Osteocyte (in vitro differentiated cells): ENCODE measurements at regions not wholly inside any gene's neighbourhood (a gene's known extent, or its start where the extent isn't known, plus 50 kb on each side); places are given as distances from the start of the nearest gene placed in this dataset.

Experiments used
- DNase-seq: peaks from one replicate; pipeline ENCODE4 v3.0.0; 2021; ENCODE audit warnings: mixed read lengths; ENCODE audit not compliant: unreplicated experiment; ENCODE audit errors: extremely low spot score
- H3K27ac Mint-ChIP-seq: one replicate; pipeline ENCODE4 v1.8.0; 2021; ENCODE audit warnings: mild to moderate bottlenecking, mixed read lengths; ENCODE audit not compliant: unreplicated experiment
- H3K27me3 Mint-ChIP-seq: one replicate; pipeline ENCODE4 v1.8.0; 2021; ENCODE audit warnings: mixed read lengths; ENCODE audit not compliant: unreplicated experiment
- H3K36me3 Mint-ChIP-seq: one replicate; pipeline ENCODE4 v1.8.0; 2021; ENCODE audit warnings: mixed read lengths; ENCODE audit not compliant: unreplicated experiment
- H3K4me1 Mint-ChIP-seq: one replicate; pipeline ENCODE4 v1.8.0; 2021; ENCODE audit warnings: mixed read lengths; ENCODE audit not compliant: unreplicated experiment
- H3K4me3 Mint-ChIP-seq: one replicate; pipeline ENCODE4 v1.8.0; 2021; ENCODE audit warnings: mild to moderate bottlenecking, moderate library complexity, mixed read lengths; ENCODE audit not compliant: unreplicated experiment
- H3K9me3 Mint-ChIP-seq: one replicate; pipeline ENCODE4 v1.8.0; 2021; ENCODE audit warnings: mixed read lengths; ENCODE audit not compliant: unreplicated experiment
- CTCF ChIP-seq: fragments of 200-600 bp; sonication (generic); IDR thresholded peaks from 2 replicates; pipeline ENCODE4 v1.5.0; 2021; ENCODE audit warnings: antibody characterized with exemption, mild to moderate bottlenecking, moderate library complexity

- no peaks in the 10 kb centered on the region for H3K27me3 Mint-ChIP-seq
- no peak for TF ChIP-seq CTCF
- H3K4me1 Mint-ChIP-seq = no peaks in the 10 kb centered on the region
- H3K36me3 Mint-ChIP-seq = no peaks in the 10 kb centered on the region
- no peak for DNase-seq
- no peak overlapping the region for H3K4me3 Mint-ChIP-seq
- peaks cover 23% of the 10 kb centered on the region for H3K9me3 Mint-ChIP-seq
- no peak overlapping the region for H3K27ac Mint-ChIP-seq
Measured at GRCh38 chr16:5581908-5582307, 484.3 kb upstream of the EEF2KMT start.

- Mint-ChIP-seq H3K4me3 (no peak overlapping the region), H3K27me3 (no peaks in the 10 kb centered on the region), H3K36me3 (no peaks in the 10 kb centered on the region), H3K4me1 (no peaks in the 10 kb centered on the region), H3K9me3 (peaks cover 25% of the 10 kb centered on the region), H3K27ac (no peak overlapping the region)
- DNase-seq = no peak
- no peak for TF ChIP-seq CTCF
Measured at GRCh38 chr16:5581428-5581827, 483.8 kb upstream of the EEF2KMT start.

GRCh38 chr16:5580772-5581171, 483.2 kb upstream of the EEF2KMT start:
- TF ChIP-seq CTCF = no peak
- no peaks in the 10 kb centered on the region for H3K36me3 Mint-ChIP-seq
- no peak for DNase-seq
- no peaks in the 10 kb centered on the region for H3K4me1 Mint-ChIP-seq
- H3K9me3 Mint-ChIP-seq = peaks cover 25% of the 10 kb centered on the region
- H3K4me3 Mint-ChIP-seq = no peak overlapping the region
- no peaks in the 10 kb centered on the region for H3K27me3 Mint-ChIP-seq
- H3K27ac Mint-ChIP-seq = no peak overlapping the region

GRCh38 chr16:5580296-5580695, 482.7 kb upstream of the EEF2KMT start:
- TF ChIP-seq CTCF = no peak
- Mint-ChIP-seq H3K4me3 (no peak overlapping the region), H3K4me1 (no peaks in the 10 kb centered on the region), H3K27me3 (no peaks in the 10 kb centered on the region), H3K9me3 (peaks cover 21% of the 10 kb centered on the region), H3K36me3 (no peaks in the 10 kb centered on the region), H3K27ac (no peak overlapping the region)
- DNase-seq = no peak

- H3K36me3 Mint-ChIP-seq = no peaks in the 10 kb centered on the region
- DNase-seq = no peak
- no peak overlapping the region for H3K27ac Mint-ChIP-seq
- no peak overlapping the region for H3K4me3 Mint-ChIP-seq
- H3K27me3 Mint-ChIP-seq = no peaks in the 10 kb centered on the region
- no peaks in the 10 kb centered on the region for H3K4me1 Mint-ChIP-seq
- H3K9me3 Mint-ChIP-seq = peaks cover 28% of the 10 kb centered on the region
- no peak for TF ChIP-seq CTCF
Measured at GRCh38 chr16:5578980-5579379, 481.4 kb upstream of the EEF2KMT start.
